NCI-H1436 treated with DMSO at 0.1 percent for 48 hours (cell line): ENCODE measurements at regions not wholly inside any gene's neighbourhood (a gene's known extent, or its start where the extent isn't known, plus 50 kb on each side); places are given as distances from the start of the nearest gene placed in this dataset.

Experiments
- DNase-seq: peaks from one replicate; lab custom pipeline; 2025; lab: John Stamatoyannopoulos, UW

DNA sequence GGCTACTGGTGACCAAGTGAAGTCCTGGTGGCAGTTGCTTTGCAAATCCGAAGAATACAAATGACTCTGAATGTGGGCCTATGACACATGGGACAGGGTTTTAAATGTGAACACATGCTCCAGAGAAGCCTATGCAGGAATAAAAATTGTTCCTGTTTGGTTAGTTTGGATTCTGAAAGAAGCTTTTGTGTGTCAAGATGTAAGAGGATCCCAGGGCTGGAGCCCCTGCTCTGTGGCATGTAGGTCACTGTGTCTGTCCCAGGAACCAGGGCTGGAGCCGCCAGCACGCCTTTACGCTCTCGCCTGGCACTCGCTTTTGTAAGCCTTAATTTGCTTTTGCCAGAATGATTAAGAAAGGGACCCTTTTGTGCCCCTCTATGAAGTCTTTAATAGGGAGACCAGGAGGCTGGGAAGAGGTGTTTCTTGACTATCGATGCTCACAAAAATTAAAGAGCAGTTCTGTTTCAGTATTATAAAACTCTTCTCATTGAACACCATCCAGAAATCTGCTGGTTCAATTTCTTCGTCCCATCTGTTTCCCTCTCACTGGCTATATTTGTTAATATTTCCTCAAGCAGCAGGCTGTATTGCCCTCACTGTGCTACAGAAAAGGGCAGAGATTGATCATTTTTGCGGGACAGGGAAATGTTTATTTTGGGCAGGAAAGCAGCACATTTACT, 532.7 kb upstream of the POU3F3 start:
- DNase-seq = no peak

DNA sequence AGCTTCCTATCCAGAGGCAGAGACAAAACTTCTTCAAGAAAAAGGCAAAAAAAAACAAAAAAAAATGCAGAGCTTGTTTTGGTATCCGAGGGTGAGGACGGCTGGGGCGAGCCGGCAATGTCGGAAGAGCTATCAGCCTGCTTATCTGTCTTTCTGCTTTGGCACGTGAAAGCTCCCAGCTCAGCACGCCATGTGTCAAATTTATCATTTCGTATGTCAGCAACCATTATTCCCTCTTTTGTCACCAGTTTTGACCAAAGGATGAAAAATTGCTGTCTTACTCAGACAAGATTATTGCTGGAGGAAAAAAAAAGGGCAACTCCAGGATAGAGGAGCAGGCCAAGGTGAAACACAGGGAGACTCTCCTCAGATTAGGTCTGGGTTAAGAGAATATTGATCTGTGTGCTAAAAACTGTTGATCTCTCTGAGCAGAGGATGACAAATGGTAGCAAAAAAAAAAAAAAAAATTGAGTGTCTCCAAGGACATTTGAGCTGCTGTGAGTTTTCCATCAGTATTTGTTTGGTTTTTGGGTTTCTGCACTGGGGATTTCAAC, 532.0 kb upstream of the POU3F3 start:
- no peak for DNase-seq

GRCh38 chr2:104332731-104333130, 521.2 kb upstream of the POU3F3 start:
- DNase-seq = no peak

GRCh38 chr2:104337869-104338268, 516.0 kb upstream of the POU3F3 start:
- DNase-seq = no peak

DNA sequence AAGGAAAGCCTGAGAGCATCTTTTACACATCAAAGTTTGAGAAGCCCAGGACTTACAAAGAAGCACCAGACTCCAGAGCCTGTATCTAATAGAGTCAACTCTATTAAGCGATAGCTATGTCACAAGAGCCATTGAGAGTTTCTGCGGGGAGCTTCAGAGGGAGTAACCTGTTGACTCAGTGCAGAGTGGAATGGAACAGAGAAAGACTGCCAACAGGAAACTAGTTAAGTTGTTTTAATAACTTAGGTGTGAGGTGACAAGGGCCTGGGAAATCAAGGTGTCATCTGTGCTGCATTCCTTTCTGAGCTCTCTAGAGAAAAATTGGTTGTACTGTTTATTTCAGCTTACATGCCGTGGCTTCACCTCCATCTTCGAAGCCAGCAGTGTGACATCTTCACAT, 513.8 kb upstream of the POU3F3 start:
- no peak for DNase-seq

- DNase-seq = no peak
Measured at GRCh38 chr2:104340879-104341828, 512.8 kb upstream of the POU3F3 start.

DNA sequence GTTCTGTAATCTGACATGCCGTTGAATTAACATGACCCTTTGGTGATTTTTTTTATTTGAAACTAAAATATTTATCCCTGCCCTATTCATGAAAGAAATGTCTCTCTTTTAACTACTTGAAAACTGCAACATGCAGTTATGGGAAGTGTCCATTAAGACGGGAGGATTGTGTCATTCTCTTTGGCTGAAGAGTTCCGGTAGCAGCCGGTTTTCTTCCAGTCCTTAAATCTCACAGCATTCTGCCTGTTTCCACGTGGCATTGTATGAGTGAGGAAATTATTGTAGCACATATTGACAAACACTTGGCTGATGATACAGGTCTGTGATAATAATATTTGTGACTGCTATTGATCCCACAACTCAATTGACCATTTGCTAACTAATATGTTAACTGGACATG, 509.6 kb upstream of the POU3F3 start:
- DNase-seq = no peak

DNA sequence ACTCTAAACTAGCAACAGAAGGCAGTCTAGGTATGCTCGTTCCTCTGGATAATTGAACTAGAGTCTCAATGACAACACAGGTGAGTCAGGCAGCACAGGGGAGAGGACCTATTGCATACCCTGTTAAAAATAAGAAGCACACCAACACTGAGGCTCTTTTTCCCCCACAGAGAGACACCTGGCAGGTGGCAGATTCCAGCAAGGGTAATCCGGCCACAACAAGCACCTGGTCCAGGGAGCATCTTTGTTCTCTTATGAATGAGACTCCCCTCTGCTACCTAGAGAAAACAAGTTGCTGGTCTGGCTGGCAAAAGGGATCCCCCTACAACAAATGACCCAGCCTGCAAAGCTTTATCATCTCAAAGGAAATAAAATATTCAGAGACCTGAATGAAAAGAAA, 508.9 kb upstream of the POU3F3 start:
- no peak for DNase-seq

DNA sequence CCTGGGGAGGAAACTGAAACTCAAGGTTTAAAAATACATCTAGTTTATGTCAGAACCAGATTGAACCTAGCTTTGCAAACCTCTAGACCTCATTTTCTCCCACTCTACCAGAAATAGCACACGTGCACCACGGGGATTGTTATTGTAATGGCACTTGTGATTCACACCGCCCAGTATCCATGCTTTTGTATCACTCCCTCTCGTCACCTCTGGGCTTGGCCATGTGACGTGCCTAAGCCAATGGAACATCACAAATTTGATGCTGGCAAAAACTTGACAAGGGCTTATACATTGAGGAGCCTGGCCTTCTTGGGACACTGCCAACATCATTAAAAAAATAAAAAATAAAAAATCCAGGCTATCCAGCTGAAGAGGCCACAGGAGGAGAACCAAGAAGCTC, 495.8 kb upstream of the POU3F3 start:
- DNase-seq = no peak

- DNase-seq = no peak
Measured at GRCh38 chr2:104361414-104361813, 492.5 kb upstream of the POU3F3 start.

DNA sequence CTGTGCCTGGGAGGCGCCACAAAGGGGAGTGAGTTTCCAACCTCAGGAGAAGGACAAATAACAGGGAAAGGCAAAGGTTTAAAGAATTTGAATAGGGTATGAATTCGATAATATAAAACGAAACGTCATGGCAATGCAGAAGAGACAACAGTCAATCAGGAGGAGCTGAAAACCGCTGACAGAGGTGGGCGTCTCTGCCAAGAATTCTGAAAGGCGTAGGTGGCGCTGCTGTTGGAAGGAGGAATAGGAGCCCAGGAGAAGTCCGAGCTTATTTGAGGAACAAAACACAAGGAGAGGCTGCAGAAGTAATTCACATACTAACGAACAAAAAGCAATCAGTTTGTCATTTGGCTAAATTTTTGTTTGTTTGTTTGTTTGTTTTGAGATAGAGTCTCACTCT, 485.8 kb upstream of the POU3F3 start:
- DNase-seq = no peak

DNA sequence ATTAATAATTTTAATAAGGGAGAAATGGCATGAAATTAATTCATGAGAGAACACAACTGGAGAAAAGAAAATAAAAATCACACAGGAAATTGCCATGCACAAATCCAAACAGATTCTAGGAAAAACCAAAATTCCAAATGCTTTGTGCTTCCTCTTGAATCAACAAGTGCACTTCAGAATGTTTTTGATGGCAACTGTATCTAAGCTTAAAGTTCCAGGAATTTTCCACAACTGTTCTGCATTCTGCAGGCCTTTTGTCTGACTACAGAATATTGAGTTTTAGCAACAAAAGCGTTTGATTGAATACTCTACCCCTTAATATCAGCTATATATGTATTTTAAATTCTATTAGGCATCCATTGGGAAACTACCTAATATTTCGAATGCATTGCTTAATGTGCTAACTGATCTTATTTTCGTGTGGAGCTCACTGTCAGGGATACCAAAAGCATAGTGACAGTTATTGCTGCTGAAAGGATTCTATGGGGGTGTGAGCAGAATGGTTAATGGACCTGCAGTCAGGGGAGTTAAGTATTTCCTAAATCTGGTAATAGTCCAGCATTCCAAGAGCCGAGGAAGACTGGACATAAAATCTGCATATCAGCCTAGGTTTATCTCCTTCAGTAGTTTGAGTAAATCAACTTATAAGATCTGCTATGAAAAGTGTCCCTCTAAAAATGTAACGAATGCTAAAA, 482.7 kb upstream of the POU3F3 start:
- no peak for DNase-seq

- DNase-seq = no peak
Measured at GRCh38 chr2:104375206-104375605, 478.7 kb upstream of the POU3F3 start.

DNA sequence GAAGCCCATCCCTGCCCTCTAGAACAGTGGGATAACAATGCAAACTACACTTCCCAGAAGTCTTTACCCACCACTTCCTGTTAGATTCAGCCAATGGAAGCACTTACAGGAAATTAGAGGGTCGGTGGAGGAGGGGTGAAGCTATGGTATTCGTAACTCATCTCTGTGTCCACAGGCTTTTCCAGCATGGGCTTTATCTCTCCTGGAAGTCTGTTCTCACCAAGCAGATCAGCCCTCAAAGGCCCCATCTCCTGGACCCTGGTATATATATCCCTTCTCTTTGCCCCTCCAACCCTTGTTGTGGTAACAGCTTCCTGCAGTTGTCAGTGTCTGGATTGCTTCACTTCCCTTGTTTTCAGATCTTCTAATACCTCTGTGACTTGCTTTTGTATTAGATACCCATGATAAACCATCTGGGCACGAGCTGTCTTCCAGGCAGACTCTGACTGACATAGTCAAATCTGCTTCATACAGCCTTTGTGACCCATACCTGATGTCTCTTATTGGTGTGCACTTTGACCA, 475.0 kb upstream of the POU3F3 start:
- peak; percentile 50 for DNase-seq

GRCh38 chr2:104384961-104385360, 469.0 kb upstream of the POU3F3 start:
- DNase-seq = no peak

- no peak for DNase-seq
Measured at GRCh38 chr2:104385743-104386142, 468.2 kb upstream of the POU3F3 start.

DNA sequence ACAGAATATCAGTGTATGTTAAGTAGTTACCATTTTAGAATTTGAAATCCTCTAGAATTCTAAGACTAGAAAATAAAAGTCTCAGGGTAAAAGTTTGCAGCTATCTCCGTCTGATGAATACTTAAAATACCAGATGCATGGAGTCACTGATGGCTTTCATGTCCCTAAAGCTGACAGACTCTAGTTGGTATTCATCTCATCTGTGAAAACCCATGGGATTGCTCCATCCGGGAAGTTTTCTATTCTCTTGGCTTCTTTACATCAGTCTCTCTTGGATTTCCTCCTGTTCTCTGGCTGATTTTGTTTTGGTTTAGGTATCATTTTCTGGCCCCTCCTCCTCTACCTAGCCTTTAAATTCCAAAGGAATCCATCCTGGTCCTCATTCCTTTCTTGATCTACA, 465.6 kb upstream of the POU3F3 start:
- DNase-seq = no peak

DNA sequence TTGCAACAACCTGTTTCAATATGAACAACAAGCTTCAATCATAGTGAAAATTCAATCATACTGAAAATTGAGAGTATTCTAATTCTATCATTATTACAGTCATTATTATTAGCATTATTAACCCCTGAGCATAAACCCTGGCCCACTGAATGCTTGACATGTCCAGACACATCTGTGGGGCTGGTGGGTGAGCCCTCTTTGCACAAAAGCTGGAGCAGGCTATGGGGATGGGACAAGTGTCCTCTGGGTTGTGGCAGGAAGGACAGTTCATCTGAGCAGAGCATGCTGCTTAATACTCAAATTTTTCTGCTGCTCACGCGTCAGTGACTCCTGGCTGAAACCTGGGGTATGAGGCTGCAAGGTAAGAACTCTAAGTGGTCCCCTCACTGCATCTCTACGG, 451.1 kb upstream of the POU3F3 start:
- no peak for DNase-seq

DNA sequence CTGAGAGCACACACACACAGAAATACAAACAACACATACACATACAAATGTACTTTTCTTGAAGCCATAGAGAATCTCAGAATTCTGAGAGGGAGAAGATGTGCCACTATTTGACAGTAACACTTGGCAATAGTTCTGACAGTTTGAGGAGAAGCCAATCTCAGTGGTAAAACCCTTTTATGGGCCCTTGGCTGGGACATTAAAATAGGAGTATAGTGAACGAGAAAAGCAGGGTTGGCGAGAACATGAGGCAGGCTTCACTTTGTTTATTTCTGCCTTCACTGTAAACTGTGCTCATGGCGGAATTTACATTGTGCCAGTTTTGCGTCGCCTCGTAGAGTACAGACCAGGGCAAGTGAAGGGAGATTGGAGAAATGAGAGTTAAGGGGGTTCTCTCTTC, 449.4 kb upstream of the POU3F3 start:
- no peak for DNase-seq

DNA sequence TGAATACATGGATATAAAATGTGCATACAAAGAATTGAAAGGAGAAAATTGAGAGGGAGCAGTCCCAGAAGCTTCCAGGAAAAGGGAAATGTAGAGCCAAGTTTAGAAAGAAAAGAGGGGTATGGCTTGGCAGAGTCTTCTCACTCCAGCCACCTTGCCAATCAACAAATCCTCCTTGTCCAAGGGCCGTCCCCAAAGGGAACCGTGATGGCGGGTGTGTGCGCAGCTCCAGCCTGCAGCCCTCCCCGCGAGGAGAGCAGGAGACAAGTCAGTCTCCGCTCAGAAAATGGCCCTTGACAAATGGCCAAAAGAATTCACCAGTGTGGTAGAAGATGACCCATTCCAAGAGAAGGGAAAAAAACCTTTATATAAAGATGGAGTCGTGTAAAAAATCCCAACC, 448.3 kb upstream of the POU3F3 start:
- DNase-seq = no peak

DNA sequence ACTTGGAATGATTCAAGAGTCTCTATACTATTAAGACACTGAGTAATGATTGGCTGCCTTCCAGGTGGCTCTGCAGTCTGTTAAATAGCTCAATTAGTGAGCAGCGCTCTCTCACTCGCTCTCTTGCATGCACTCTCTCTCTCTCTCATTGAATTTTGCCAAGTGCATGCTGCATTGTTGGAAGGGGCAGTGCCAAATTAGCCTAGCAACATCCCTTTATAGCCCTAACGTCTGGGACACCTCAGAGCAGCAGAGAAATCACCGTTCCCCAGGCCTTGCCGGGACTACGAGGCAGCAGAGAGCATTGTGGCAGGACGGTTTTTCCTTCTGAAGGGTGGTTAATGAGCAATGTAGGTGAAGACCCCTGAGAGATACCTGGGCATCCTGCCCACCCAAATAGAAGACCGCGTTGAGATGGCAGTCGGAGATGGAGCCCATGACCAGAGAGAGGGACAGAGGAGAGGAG, 447.6 kb upstream of the POU3F3 start:
- peak; percentile 94 for DNase-seq

DNA sequence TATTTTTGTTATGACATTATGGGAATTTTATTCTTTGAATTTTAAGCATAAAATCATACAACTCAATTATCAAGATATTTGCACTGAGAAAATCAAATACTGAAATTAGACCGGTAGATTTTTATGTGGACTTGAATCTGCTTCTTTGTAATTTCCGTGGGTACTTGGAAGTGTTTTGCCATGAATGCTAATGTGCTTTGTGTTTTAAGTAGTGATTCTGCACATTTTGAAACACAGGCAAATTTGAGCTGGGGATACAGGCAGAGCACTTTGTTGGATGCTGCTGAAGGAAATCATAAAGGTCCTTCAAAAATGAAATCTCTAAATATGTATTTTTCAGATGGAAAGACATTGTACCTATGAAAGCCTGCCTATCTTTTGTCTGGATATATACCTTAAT, 446.3 kb upstream of the POU3F3 start:
- DNase-seq = no peak
